GM13976 (cell line): ENCODE measurements at regions not wholly inside any gene's neighbourhood (a gene's known extent, or its start where the extent isn't known, plus 50 kb on each side); places are given as distances from the start of the nearest gene placed in this dataset.

ENCODE experiments used
- DNase-seq: peaks from one replicate; pipeline ENCODE4 v3.0.0; 2012; ENCODE audit warnings: low spot score
- CTCF ChIP-seq: IDR thresholded peaks from 2 replicates; pipeline ENCODE4 v1.5.1; 2012; ENCODE audit warnings: borderline replicate concordance, mild to moderate bottlenecking; ENCODE audit not compliant: insufficient read depth; ENCODE audit errors: extremely low read depth, missing control alignments, control extremely low read depth
- in situ Hi-C: fragments of 300-500 bp; cut with MboI; formaldehyde crosslinking; loops from one replicate; pipeline ENCODE4 v1.12.0; 2022; ENCODE audit warnings: low sequenced_read_pairs, mixed read lengths, inconsistent platforms; ENCODE audit not compliant: unreplicated experiment

GRCh38 chr6:168971549-168971948 is 282.1 kb downstream of the THBS2 start:
- in situ Hi-C loops: no loop called here
- TF ChIP-seq CTCF: no peak

GRCh38 chr6:168968801-168969200 is 284.8 kb downstream of the THBS2 start:
- in situ Hi-C loops: no loop called here
- DNase-seq: no peak
- no peak for TF ChIP-seq CTCF

More at GRCh38 chr6:168971549-168971948, 282.1 kb downstream of the THBS2 start:
- DNase-seq: no peak

GRCh38 chr6:168968228-168968627 is 285.4 kb downstream of the THBS2 start:
- DNase-seq: no peak
- TF ChIP-seq CTCF: no peak
- in situ Hi-C loops: no loop called here

- no peak for DNase-seq
- TF ChIP-seq CTCF: no peak
- in situ Hi-C loops: no loop called here
Measured at GRCh38 chr6:168967281-168967925, 286.2 kb downstream of the THBS2 start.

DNA sequence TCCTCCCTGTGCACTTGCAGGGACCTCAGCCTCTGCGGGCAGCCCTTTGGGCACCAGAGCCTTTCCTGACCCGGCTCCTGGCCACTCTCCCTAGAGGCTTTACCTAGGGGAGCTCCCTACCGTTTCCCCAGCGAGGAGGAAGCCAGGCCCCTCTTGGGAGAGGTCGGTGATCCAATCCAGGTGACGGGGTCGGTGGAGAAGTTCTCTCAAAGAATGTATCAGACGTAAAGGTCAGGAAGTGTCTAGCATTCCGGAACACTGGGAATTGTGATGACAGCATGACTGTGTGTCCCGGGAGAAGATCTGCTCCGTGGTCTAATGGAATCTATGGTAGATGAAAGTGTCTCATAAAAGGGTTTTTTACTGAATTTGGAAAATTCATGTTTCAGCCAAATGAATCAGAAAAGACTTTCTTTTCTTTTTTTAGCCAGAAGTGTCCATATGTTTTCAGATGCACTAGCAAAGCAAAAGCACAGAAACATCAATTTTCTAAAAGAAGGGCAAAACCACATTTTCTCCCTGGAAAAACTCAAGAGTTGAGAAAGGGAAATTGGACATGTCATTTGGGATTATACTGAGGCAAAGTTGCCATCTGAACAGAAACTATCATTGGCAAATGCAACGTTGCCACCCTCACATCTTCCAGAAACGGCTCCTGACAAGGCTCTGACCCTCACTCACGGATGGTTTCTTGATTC is 289.4 kb downstream of the THBS2 start:
- TF ChIP-seq CTCF: no peak
- in situ Hi-C loops: no loop called here
- DNase-seq: no peak

DNA sequence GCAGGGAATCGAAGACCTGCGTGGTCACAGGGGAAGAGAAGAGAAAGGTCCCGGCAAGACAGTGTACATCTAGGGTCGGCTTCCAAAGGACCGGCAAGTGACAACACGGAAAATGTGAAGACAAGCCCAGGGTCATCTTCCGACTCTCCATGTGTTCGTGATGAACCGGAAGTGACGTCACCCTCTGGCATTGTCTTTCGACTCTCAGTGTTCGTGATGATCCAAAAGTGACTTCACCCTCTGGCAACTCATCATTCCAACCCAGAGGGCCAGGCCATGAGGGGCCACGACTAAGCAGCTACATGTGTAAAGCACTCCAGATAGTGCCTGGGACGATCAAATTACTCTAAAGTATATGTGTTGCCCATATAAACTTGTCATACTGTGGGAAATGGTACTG is 290.8 kb downstream of the THBS2 start:
- in situ Hi-C loops: no loop called here
- TF ChIP-seq CTCF: no peak
- no peak for DNase-seq
